ENCODE measurements at regions not wholly inside any gene's neighbourhood (a gene's known extent, or its start where the extent isn't known, plus 50 kb on each side); places are given as distances from the start of the nearest gene placed in this dataset.

- no peak for DNase-seq (ENCODE audit: low read depth in 2 of 2)
Measured at GRCh38 chr5:155416765-155417164, 403.2 kb downstream of the KIF4B start.

- no peak for DNase-seq (ENCODE audit: low read depth in 2 of 2)
Measured at GRCh38 chr5:155418960-155419579, 405.5 kb downstream of the KIF4B start.

GRCh38 chr5:155430192-155430591 is 416.6 kb downstream of the KIF4B start:
- no peak for DNase-seq (ENCODE audit: low read depth in 2 of 2)

DNA sequence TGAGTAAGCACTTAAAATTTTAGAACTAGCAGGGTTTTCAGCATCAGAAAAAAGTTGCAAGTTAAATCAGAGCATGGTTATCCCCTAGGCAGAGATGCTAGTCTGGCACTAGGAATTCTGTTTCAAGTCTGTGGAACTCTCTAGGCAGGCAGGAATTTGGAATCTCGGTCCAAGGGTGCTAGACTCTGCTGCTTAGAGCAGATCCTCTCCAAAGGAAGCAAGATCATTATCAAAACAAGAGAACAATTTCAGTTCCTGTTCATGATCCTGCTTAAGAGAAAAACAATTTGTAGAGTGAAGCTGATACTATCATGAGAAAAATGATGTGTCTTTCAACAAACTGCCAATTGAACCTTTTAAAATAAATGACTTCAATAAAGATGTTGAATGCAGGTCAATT is 420.7 kb downstream of the KIF4B start:
- DNase-seq (ENCODE audit: low read depth in 2 of 2), result no peak

GRCh38 chr5:155434681-155435080 is 421.1 kb downstream of the KIF4B start:
- DNase-seq (ENCODE audit: low read depth in 2 of 2), result no peak

DNA sequence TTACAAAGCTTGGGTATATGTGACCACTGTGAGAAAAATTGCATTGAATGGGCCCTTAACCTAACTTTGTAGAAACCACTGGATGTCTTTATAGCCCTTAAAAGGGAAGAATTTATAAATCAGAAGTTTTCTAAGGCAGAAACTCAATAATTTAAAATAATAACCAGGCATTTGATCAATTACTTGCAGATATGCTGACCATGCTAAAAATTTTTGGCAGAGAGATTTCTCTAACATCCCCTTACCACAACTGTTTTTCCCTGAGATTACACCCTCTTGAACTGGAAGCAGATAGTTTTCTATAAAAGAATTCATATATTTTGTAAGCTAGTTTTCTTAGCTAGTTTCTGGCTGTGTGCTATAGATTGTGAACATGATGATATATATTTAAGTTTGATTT is 428.3 kb downstream of the KIF4B start:
- DNase-seq (ENCODE audit: low read depth in 2 of 2), result no peak

DNA sequence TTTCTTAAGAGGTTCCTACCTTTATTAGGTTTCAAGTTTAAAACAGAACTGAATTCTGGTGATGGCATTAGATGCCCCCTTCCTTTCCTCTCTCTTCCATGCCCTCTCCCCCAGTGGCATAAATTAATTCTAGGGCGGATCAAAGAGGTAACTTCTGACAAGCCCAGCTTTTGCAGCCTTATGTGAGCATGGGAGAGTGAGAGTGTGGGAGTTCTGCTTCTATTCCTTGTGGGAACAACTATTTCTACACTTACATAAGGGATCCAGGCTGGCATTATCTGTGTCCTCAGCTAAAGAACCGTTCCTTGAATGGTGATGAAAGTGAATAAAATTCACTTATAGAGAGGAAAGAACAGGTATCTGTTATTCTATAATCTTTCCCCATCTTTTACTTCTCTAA is 437.6 kb downstream of the KIF4B start:
- no peak for DNase-seq (ENCODE audit: low read depth in 2 of 2)

GRCh38 chr5:155455791-155456514 is 442.4 kb downstream of the KIF4B start:
- DNase-seq (ENCODE audit: low read depth in 2 of 2), result no peak

DNA sequence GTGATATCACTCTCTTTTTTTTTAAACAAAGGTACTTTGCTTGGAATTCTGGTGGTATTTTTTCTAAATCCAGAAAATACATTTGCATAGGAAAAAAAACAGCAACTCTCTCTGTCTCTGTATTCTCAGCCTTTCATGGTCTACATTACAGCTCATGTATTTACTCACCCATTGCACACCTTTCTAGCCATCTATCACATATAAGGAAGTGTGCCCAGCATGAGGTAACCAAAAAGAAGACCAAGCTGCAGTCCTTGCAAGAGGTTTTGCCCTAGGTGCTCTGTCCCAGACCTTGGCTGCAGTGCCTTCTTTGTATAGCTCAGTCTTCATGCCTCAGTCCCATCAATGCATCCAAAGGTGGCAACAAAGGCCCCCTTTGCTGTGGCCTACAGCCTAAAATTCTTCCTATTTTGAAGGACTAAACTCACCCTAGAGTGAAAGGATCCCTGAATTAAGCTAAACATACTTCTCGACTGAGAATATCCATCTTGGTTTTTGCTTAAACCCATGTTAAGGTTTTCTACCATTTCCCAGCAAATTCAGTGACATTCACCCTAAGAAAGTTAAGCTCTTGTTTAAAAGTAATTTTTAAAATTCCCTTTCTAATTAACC is 446.4 kb downstream of the KIF4B start:
- DNase-seq (ENCODE audit: low read depth in 2 of 2), result no peak

- DNase-seq (ENCODE audit: low read depth in 2 of 2), result no peak
Measured at GRCh38 chr5:155460501-155460931, 447.0 kb downstream of the KIF4B start.

- no peak for DNase-seq (ENCODE audit: low read depth in 2 of 2)
Measured at GRCh38 chr5:155461304-155461703, 447.7 kb downstream of the KIF4B start.

DNA sequence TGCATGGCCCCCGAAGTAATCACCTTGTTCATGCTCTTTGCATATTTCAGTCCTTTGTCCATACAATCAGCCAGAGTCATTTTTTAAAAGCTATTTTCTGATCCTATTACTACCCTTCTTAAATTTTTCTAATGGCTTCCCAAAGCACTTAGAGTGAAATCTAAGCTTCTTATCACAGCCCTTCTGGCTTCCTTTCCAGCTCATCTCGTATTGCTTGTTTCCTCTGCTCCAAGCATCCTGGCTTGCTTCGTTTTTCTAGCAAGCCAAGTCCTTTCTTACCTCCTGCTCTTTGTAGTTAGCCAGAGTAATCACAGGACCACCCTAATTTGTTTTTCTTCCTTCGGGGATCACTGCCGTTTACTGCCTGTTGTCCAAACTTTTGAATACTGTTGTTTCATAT is 453.3 kb downstream of the KIF4B start:
- DNase-seq (ENCODE audit: low read depth in 2 of 2), result no peak

- no peak for DNase-seq (ENCODE audit: low read depth in 2 of 2)
Measured at GRCh38 chr5:155471027-155471426, 457.5 kb downstream of the KIF4B start.

DNA sequence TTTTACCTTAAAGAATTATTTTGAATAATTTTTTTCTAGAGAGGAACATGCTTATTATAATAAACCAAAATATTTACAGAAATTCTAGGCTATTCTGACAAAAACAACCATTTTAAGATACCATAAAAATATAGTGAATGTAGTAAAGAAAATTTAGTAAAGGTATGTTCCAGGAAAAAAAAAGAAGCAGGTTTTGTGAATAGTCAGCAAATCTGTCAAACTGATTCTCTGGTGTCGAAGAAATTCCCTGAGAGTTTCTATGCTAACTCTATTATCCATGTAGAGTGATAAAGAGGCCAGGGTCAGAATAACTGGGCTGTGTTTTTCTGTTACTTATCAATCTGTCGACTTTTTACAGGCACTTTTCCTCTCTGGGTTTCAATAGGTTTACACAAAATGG is 459.2 kb downstream of the KIF4B start:
- no peak for DNase-seq (ENCODE audit: low read depth in 2 of 2)

- no peak for DNase-seq (ENCODE audit: low read depth in 2 of 2)
Measured at GRCh38 chr5:155475318-155475717, 461.8 kb downstream of the KIF4B start.

GRCh38 chr5:155480731-155481131 is 467.2 kb downstream of the KIF4B start:
- DNase-seq (ENCODE audit: low read depth in 2 of 2), result no peak

DNA sequence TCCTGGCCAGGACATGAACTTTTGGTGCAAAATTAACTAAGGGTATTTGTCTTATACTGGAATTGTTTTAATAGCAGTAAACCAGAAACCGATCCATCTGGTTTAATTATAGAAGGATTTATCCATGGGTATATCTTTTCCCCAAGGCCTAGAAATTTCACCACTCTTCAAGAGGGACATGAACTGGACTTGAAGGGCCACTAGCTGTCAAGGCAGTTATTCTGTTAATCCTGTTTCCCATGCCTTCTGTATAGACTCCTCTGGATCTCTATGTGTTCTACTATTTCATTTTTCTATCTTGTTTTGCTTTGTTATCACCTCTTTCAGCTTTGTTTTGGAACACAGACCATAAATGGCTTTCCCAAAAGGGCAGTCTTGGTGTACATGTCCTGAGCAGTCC is 467.6 kb downstream of the KIF4B start:
- no peak for DNase-seq (ENCODE audit: low read depth in 2 of 2)

DNA sequence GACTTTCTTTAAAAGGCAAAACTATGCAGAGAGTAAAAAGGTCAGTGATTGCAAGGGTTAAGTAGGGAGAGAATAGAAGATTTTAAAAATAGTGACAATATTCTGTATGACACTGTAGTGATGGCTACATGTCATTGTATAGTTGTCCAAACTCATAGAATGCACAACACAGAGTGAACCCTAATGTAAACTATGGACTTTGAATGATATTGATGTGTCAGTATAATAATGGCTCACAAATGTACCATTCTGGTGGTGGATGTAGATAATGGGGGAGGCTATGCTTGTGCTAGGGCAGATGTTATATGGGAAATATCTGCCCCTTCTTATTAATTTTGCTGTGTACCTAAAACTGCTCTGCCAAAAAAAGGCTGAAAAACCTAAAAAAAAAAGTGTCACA is 468.9 kb downstream of the KIF4B start:
- DNase-seq (ENCODE audit: low read depth in 2 of 2), result no peak

GRCh38 chr5:155485386-155485785 is 471.8 kb downstream of the KIF4B start:
- no peak for DNase-seq (ENCODE audit: low read depth in 2 of 2)

DNA sequence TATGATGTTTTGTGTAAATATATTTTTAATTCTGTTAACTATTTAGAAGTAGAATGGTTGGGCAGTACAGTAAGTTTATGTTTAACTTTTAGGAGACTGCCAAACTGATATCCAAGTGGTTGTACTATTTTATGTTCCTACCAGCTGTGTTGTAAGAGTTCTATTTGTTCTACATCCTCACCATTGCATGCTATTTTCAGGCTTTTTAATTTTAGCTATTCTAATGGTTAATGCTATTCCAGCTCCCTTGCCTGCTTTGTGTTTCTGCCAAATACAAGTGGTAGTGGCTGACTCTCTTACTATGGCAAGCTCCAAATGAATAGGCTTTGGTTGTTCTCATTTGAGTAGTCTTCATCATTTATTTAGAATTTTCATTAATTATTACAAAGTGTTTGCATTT is 476.4 kb downstream of the KIF4B start:
- no peak for DNase-seq (ENCODE audit: low read depth in 2 of 2)

- no peak for DNase-seq (ENCODE audit: low read depth in 2 of 2)
Measured at GRCh38 chr5:155492191-155492590, 478.6 kb downstream of the KIF4B start.

DNA sequence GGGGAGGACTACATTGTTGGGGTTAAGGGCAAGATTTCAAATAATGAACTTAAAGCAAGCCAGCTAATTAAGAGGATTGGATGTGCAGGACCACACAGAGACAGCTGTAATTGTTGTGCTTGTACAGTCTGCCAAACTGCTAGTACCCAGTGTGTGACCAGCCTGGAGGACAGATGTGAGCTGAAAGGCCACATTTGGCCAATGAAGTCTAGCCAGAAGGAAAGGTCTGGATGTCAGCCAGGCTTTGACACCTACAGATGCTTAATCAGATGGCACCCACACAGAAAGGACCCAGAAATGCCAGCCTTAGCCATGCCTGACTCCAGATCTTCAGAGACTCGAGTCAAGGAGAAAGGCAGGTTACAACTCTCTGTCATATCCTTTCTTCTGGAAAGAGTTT is 491.1 kb downstream of the KIF4B start:
- no peak for DNase-seq (ENCODE audit: low read depth in 2 of 2)

DNA sequence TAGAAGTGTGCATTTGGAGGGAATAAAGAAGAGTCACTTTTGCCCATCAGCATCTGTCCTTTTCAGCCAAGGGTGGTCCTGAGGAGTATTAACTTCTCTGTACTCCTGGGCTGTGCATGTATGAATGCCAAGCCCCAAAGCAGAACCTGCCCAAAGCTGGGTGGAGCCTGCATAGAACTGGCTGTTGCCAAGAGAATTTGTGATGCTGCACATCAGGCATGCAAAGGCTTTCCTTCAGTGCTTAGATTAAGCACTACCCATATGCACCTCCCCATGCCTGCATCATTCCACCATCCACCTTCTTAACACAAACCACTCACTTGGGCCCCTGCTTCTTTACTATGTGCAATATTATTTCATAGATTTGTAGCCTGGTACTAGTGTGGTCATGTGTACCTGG is 493.8 kb downstream of the KIF4B start:
- no peak for DNase-seq (ENCODE audit: low read depth in 2 of 2)
